SIG-M5 treated with dmso at 0.1 percent for 504 hours (cell line): ENCODE measurements at regions not wholly inside any gene's neighbourhood (a gene's known extent, or its start where the extent isn't known, plus 50 kb on each side); places are given as distances from the start of the nearest gene placed in this dataset.
A peak's percentile ranks its signal among the peaks of the same experiment; 100 is the strongest.

ENCODE experiments used
- DNase-seq: peaks from one replicate; lab custom pipeline; 2025; ENCODE audit not compliant: unreplicated experiment; lab: John Stamatoyannopoulos, UW

DNA sequence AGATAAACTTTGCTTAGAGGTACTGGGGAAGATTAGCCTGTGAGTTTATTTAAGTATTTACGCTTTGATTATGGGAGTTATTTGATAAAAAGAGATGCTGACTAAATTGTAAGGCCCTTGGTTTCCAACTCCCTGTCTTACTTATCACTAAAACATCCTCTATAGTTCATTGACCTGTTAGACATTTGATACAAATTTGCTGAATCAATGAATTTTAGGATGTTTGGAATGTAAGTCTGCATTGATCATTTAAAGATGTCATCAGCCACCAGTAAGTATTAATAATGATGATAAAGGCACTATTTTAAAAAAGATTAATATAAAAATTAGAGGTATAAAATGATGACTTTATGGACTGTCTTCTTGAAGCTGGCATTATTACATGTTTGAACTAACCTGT is 340.6 kb downstream of the SPRY1 start:
- DNase-seq, result no peak

DNA sequence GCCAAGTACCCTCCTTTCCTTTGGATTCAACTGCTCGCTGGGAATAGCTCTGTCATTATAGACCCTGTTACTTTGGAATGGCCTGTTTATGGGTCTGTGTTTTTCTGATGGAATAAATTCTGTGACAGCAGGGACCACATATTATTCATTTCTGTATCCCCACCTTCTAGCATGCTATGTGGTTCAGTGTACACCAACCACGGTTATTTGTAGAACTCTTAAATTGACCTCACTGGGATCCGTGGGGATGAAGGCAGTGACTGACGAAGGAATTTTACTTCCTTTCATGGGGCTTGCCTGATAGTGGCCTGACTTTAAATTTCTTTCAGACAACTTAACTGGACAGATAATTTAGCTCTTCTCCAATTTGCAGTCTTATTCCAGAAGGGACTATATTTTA is 343.2 kb downstream of the SPRY1 start:
- DNase-seq, result no peak

DNA sequence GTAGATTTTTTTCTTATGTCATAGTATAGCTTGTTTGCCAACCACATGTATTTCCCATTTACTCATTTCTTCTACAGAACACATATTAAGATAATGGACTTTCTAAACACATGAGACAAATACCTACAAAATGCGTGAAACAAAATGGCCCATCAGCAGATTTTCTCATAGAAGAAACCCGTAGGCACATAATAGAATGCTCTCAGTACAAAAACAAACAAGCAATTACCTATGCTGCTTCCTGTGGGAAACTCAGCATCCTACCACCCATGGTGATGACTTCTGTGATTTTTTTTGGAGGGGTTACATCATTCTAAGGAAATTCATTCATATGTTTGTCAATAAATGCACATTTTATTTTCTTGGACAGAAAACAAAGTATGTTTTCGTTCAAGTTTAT is 343.6 kb downstream of the SPRY1 start:
- DNase-seq, result no peak

DNA sequence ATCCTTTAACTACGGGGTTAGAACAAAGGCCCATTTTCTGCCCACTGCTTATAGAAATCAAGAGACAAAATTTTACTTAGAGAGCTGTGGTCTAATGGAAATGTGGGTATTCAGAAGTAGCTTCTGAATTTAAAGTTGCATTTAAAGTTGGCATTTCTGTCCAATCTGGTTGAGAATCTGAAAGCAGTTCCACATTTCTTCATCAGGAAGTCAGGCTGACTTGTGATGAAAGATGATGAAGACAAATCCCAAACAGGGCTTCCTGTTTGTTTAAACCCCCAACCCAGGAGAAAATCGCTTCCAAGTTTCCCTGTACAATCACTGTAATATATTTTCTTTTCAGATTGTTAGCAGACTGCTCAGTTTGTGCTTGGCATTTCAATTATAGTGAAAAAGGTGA is 345.3 kb downstream of the SPRY1 start:
- DNase-seq, result peak; percentile 7

DNA sequence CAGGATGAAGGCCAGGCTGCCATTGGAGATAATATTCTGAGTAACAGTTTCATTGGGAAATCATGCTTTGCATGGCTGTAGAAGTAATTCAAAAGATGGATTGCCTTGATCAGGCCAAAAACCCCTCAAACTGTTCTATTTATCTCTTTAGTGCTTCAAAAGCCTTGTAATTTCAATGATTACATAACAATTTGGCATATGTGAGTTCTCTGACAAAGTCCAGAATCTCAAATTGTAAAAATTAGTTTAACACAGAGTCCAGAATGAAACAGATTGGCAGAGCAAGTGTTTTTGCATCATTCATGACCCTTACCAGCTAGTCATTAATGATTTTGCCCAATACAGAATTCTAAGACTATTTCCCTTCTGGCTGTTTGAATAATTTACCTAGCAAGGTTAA is 347.3 kb downstream of the SPRY1 start:
- no peak for DNase-seq

DNA sequence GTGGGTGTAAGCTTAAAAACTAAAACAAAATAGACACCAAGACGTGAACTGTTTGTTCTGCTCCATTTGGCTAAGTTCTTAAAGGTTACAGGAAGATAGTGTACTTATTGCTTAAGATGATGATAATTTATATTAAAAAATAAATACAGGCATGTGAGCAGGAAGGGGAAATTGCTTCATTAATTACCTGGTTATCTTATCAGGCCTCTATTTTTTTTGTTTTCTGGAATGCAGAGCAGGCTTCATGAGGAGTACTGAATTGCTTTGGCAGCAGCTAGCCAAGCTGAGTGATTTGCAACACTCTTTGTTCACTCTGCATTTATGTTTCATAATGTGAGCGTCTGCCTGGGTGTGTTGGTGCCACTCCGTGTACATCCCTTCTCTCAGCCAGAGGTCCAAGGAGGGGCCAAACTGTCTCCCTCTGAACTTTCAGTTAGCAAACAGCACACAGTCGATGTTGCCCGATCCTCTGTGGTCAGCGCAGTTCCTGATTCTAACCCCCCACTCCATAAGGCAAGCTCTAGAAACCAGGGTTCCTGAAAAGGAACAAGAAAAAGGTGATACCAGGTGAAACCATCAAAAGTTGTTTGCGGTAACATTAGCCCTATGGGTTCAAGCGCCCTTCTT is 348.2 kb downstream of the SPRY1 start:
- DNase-seq, result peak; percentile 23

DNA sequence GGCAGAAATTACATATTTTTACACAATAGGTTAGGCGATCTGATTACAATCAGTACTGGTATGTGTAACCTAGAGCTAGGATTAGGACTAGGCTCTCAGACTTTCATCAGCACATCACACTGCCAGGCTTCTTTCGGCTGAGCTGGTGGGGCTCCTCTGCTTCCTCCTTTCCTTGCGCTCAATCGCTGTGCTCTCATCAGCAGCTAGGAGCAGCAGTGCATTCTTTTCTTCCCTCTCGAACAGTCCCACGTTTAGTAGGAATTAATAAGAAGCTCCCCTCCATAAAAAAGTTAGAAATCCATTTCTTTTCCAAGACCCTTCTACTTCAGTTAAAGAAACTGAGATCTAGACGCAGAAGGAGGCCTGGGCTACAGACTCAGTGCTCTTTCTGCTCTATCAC is 350.4 kb downstream of the SPRY1 start:
- peak; percentile 37 for DNase-seq

DNA sequence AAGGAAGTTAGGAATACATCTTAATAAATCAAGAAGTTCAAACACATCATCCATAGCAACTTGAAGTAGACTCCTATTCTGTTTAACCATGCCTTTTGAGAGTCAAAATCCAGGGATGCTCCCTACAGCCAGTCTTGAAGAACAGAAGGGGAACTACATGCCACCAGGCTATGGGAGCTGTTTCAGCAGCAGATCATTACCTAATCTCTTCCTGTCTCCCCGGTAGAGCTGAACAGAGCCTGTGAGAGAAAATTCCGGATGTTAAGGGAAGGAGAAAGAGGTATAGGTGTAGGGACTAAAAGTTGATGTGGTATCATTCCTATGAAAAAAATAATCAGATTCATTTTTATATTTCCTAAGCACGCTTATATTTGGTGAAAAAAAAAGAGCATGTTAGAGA is 352.2 kb downstream of the SPRY1 start:
- no peak for DNase-seq

DNA sequence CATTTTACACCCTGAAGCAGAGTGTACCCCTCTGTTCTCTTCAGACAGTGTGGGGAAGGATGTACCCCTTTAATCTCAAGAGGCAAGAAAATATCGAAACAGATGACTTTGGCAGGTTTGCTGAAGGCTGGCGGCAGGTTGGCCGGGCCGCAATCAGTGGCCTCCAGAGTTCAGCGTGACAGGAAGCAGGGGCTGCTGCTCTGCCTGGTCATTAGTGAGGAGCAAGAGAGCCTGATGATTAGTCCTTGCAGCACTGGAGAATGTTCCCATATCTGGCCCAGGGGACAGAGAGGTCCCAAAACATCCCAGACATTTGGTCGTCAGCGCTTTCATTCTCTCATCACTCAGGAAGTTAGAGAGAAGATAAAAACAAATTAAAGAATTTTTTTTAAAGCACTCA is 352.8 kb downstream of the SPRY1 start:
- DNase-seq, result no peak

DNA sequence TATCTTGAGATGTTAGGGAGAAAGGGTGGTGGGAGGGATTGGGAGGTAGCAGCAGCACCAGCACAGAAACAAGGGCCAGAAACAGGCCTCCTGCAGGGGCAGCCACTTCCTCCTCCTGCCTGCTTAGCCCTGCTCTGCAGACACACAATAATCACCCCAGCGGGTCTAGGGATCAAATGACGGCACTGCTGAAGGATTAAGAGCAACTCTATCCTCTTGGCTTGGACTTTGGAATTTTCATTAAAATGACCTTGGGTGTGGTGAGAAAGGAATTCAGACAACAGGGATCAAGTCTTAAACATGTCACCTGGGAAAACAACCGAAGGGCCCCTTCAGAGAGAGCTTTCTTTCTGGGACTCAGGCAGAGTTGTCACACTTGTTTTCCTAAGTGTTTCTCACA is 353.4 kb downstream of the SPRY1 start:
- no peak for DNase-seq

DNA sequence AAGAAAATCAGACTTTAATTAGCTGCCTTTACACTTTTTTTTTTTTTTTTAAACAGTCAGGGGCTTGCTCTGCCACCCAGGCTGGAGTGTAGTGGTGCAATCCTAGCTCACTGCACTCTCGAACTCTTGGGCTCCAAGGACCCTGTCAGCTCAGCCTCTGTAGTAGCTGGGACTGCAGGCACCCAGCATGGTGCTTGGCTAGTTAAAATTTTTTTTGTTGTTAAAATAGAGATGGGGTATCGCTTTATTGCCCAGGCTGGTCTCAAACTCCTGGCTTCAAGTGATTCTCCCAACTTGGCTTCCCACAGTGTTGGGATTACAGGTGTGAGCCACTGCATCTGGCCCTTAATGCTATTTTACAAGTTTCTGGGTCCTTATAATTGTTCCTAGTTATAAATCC is 359.1 kb downstream of the SPRY1 start:
- DNase-seq, result no peak

DNA sequence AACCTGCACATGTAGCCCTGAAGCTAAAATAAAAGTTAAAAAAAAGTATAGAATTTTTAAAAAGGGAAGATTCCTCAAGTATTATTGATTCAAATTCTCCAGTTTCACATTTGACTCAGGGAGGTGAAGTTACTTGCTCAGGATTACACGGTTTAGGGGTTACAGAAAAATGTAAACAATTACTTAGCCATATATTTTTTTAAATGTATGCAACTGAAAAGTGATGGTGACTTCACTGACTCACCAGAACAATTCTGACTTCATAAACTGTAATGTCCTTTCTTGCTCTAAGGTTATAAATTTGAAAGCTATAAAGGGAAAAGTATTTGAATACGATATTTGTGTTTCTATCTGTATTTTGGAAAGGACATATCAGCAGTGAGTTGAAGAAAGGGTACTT is 371.2 kb downstream of the SPRY1 start:
- DNase-seq, result no peak

DNA sequence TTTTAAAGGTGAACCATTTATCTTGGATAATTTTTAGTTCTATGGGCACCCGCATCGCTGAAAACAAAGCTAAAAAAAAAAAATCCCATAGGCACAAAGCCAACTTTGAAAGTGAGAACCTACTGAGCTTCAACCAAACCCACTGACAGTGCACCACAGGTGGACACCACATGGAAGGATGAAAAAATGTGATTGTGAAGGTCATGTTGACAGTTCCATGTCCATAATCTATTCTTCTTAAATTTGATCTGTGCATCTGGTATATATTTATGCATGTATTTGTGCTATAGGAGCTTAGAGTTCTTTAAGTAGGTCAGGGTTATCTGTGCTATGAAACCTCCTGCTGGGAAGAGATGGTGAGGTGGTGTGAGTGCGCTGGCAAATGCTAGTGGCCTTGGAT is 374.3 kb downstream of the SPRY1 start:
- no peak for DNase-seq

DNA sequence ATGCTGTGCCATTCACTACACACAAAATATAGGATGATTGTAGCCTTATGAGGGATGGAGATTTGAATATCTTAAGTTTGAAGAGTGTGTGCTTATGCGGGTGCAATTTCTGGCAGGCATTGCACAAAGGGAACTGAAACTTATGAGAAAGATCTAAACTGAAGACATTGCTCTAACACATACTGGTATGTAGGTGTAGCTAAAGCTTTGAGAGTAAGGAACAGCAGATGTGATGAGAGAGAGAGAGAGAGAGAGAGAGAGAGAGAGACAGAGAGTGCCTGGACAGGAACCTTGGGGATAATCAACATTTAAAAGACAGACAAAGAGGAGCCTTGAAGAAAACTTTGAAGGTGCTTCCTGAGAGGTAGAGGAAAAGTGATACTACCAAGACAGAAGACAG is 379.7 kb downstream of the SPRY1 start:
- DNase-seq, result peak; percentile 38

DNA sequence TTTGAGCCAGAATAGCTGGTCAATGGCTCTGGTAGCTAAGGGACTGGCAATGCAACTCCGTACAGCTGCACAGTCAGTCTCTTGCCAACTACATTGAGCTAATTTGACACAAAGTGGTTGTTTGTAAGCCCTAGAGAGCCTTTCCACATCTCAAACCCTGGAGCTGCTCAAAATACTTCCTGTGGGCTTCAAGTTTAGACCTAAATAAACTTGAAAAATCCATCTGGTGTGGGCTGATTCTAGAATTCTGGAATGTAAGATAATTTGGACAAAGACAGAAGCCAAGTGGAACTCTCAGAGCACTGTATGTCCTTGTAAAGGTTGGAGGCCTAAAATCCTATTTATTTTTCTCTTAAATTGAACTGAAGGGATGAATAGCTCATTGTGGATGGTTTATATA is 380.8 kb downstream of the SPRY1 start:
- DNase-seq, result no peak

DNA sequence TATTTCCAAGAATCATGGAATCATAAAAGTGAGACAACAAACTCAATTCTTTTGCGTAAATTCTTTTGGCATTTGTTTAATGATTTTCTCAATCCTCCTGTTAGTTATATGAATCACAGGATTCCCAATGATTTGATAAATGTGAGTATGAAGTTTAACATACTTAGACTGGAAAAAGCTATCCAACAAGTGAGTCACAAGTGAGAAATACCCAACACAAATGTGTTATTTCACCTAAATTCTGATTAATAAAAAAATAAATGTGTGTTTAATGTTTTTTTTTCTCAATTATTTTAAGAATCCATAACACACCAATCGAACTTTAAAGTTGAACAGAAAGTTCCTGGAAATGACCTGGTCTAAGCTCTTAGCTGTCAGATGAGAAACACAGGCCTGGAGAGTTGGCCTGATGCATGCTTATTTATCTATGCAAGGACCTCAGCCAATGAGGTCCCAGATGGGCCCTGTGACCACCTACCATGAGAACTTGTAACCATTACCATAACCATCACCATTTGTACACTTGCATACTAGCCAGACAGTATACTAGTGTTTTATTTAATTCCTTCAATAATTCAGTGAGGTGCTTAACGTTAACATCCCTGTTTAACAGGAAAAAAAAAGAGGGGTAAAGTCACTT is 386.7 kb downstream of the SPRY1 start:
- no peak for DNase-seq

DNA sequence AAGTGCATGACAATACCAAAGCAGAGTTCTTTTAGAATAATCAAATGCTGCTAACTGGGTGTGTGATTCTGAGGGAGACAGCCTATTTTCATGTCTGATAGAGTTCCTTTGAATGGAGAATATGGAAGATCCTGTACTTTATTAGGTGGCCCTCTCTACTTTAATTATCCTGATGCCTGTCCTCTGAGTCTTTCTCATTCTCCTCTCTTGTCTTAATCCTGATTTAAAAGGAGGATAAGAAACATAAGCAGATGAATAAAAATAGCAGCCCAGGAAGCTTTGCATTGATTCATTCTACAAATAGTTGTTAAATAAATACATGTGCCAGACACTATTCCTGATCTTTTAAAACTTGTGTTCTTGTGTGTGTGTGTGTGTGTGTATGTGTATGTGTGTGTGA is 387.3 kb downstream of the SPRY1 start:
- no peak for DNase-seq

DNA sequence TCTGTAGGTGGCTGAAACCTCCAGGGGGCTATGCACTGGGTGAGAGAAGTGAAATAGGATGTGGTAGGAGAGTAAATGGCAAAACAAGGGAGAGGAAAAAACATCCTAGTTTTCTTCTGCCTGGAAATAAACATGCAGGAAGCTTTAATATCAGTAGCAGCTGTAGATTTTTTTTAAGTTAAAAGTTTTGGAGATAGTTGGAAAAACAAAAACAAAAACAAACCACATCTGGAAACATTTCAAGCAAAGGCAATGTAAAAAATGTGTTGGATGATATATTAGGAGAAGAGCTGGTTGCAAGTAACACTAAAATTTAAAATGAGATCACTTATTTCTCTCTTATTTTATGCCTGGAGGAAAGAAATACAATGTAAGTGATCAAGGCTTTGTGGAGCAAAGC is 388.0 kb downstream of the SPRY1 start:
- no peak for DNase-seq

DNA sequence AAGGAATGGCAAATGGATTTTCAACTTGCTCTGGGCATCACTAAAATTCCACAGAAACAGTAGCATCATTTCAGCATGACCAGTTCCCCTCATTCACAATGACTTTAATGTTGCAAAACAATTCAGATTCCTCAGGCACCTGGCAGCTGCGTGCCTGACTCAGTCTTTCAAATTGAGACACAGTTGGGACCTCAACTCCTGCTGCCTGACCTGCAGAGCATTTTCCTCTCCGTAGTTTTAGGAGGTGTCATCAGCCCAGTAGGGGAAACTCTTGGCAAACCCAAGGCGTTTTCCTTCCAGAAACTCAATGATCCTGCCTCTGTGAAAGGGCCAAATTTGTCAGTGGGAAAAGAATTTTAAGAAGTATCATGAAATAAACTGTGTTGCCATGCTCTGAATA is 388.9 kb downstream of the SPRY1 start:
- no peak for DNase-seq

DNA sequence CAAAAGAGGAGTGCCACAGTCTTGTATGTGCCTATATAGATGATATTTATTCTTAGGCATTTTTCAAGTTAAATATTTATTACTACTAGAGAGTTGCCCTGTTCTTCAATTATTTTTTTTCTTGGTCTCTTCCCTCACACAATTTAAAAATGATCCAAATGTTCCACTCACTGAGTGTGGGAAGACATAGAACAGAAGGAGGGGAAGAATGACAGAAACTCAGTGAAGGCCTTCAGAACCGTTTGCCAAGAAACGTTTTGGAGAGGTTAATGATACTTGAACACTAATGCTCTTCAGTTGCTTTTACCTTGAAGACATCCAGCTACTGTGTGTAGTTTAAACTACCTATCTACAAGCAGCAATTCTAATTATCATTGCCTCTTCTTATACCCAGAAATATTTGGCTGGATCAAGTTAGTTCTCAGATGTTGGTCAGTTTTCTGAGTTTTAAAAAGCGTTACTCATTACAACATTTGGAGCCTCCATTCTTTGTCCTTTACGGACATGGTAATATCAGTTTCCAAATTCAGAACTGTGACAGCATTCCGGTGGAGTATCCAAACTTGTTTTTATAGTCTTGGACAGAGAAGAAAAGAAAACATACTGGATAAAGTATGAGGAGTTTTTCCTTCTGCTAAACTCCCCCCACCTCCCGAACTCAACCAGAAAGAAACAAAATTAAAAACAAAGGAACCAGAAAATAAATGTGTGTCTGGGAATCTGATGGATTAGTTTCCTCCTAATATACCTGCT is 389.7 kb downstream of the SPRY1 start:
- no peak for DNase-seq

DNA sequence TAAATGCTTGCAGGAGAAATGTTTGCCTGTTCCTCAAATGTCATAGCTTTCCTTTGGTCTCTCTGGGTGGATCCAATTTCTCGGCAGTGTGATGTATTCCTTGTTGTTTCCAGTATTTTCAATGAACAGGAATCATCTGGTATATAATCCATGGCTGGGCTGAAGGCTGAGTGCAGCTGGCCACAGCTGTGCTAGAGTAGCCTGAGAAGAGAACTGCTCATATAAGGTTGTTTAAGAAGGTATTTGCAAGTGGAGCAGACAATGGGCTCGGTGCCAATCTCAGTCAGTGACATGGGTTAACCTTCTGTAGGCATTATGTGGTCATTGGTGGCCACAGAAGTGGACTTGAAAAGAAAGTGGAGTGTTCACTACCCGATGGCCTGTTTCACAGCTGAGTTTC is 390.3 kb downstream of the SPRY1 start:
- DNase-seq, result no peak

DNA sequence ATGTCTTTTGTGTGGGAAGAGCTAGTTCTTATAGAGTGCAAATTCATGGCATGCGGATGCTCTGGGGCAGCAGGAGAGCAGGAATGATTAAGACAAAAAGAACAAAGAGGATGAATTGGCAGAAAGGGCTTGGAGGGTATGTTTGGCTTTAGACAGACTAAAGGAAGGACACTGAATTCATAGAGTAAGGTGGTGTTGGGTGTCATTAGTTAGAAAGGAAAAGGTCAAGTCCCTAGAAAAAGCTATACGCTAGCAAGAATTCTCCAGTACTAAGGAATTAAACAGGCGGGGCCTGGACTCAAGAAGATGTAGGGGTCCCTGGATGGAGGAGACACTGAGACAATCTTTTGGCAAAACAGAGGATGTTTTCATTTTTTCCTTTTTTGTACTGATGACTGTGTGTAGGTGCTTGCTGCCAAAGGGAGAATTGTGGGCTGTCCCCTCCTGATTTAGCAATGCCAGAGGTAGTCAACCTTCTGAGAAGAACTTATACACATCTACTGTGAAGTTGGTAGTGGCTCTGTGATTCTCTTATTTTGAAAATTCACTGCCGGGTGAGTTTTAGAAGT is 391.0 kb downstream of the SPRY1 start:
- DNase-seq, result no peak
